Mesothelial cell of epicardium (in vitro differentiated cells): ENCODE measurements at regions not wholly inside any gene's neighbourhood (a gene's known extent, or its start where the extent isn't known, plus 50 kb on each side); places are given as distances from the start of the nearest gene placed in this dataset.

Source experiments
- DNase-seq, 2 experiments: peaks; one replicate each; pipeline ENCODE4 v3.0.0; 2021; ENCODE audit warnings: low spot score in 2 of 2; ENCODE audit not compliant: unreplicated experiment in 2 of 2
- H3K27ac Mint-ChIP-seq: 2 replicates; pipeline ENCODE4 v1.8.0; 2021; ENCODE audit warnings: mixed read lengths
- H3K27me3 Mint-ChIP-seq: 2 replicates; pipeline ENCODE4 v1.8.0; 2021; ENCODE audit warnings: low read depth, mixed read lengths
- H3K36me3 Mint-ChIP-seq: 2 replicates; pipeline ENCODE4 v1.8.0; 2021; ENCODE audit warnings: mixed read lengths
- H3K4me1 Mint-ChIP-seq: 2 replicates; pipeline ENCODE4 v1.8.0; 2021; ENCODE audit warnings: mixed read lengths
- H3K4me3 Mint-ChIP-seq: 2 replicates; pipeline ENCODE4 v1.8.0; 2021; ENCODE audit warnings: mild to moderate bottlenecking, moderate library complexity, mixed read lengths
- H3K9me3 Mint-ChIP-seq: 2 replicates; pipeline ENCODE4 v1.8.0; 2021; ENCODE audit warnings: mixed read lengths
- CTCF ChIP-seq: fragments of 200-600 bp; sonication (generic); IDR thresholded peaks from one replicate; pipeline ENCODE4 v1.5.0; 2021; ENCODE audit warnings: antibody characterized with exemption; ENCODE audit not compliant: unreplicated experiment

GRCh38 chr6:963456-963855, 270.5 kb upstream of the EXOC2 start:
- H3K4me3 Mint-ChIP-seq = no peak overlapping the region
- no peak for TF ChIP-seq CTCF
- H3K27me3 Mint-ChIP-seq = peaks cover 38% of the 10 kb centered on the region
- peaks cover 6% of the 10 kb centered on the region for H3K4me1 Mint-ChIP-seq
- no peaks in the 10 kb centered on the region for H3K9me3 Mint-ChIP-seq
- no peak overlapping the region for H3K27ac Mint-ChIP-seq
- no peak for DNase-seq
- no peaks in the 10 kb centered on the region for H3K36me3 Mint-ChIP-seq

DNA sequence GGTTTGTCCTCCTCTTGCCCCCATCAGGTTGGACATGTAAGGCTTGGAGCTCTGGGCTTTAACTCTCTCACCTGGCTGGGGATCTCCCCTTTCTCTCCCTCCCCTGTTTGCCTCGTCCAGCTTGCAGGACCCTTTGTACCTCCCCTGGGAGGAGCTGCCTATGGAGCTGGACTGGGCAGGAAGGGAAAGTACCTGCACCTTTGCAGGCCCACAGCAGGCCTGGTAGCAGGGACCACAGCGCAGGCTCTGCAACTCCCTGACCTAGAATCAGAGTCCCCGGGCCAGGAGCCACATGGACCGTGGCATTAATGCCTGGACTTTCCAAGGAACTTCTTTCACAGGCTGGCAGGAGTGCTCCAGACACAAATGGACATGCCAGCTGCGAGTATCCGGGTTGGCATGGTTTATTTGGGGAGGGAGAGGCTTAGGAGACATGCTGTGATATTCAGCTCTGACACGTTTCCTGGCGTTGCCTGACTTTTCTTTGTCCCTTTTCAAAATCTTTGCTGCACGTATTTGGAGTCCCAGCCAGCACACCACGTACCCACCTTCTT, 268.5 kb upstream of the EXOC2 start:
- H3K4me3 Mint-ChIP-seq = no peak overlapping the region
- H3K4me1 Mint-ChIP-seq = peaks cover 6% of the 10 kb centered on the region
- H3K9me3 Mint-ChIP-seq = peaks cover 3% of the 10 kb centered on the region
- no peak overlapping the region for H3K27ac Mint-ChIP-seq
- DNase-seq = no peak
- H3K27me3 Mint-ChIP-seq = peaks cover 27% of the 10 kb centered on the region
- TF ChIP-seq CTCF = no peak
- H3K36me3 Mint-ChIP-seq = no peaks in the 10 kb centered on the region

DNA sequence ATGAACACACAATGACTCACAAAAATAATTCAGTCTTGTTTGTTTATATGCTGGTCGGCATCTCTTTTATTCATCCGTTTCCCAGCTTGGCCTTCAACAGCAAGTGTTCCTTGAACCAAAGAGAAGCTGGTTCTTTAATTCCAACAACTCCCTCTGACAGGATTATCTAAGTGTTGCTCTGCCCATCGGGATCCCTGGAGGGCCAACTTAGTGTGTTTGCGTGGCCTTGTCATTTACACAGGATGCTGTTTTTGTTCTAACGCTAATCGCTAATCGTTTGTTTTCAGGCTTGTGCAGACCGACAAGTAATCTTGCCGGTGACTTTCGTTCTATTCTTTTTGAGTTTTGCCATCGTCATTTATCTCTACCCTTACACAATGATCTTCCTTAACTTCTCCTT, 267.4 kb upstream of the EXOC2 start:
- Mint-ChIP-seq H3K27ac (no peak overlapping the region), H3K9me3 (peaks cover 3% of the 10 kb centered on the region), H3K36me3 (no peaks in the 10 kb centered on the region), H3K4me1 (peaks cover 6% of the 10 kb centered on the region), H3K4me3 (no peak overlapping the region), H3K27me3 (peaks cover 17% of the 10 kb centered on the region)
- DNase-seq = no peak
- no peak for TF ChIP-seq CTCF

DNA sequence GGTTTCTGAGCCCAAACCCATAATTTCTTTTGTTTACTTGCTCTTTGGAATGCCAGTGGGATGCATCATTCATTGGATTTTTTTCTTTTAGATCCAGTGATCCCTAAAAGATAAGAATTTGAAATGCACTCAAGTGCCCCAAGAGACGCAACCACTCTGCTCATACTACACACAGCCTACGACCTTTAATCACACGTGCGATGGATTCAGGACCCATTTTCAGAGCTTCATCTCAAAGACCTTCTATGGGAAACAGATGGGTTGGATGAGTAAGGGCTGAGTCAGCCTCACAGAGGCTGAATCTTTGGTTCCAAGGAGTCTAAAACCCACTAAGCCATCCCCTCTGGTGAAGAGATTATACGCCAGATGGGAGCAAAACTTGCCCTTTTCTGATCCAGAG, 265.5 kb upstream of the EXOC2 start:
- no peaks in the 10 kb centered on the region for H3K4me1 Mint-ChIP-seq
- no peak for DNase-seq
- no peak overlapping the region for H3K4me3 Mint-ChIP-seq
- peaks cover 15% of the 10 kb centered on the region for H3K27me3 Mint-ChIP-seq
- no peak for TF ChIP-seq CTCF
- H3K36me3 Mint-ChIP-seq = no peaks in the 10 kb centered on the region
- H3K27ac Mint-ChIP-seq = no peak overlapping the region
- peaks cover 3% of the 10 kb centered on the region for H3K9me3 Mint-ChIP-seq

- H3K4me1 Mint-ChIP-seq = no peaks in the 10 kb centered on the region
- H3K27me3 Mint-ChIP-seq = peaks cover 26% of the 10 kb centered on the region
- no peak for DNase-seq
- TF ChIP-seq CTCF = no peak
- H3K36me3 Mint-ChIP-seq = no peaks in the 10 kb centered on the region
- H3K4me3 Mint-ChIP-seq = no peak overlapping the region
- no peaks in the 10 kb centered on the region for H3K9me3 Mint-ChIP-seq
- H3K27ac Mint-ChIP-seq = no peak overlapping the region
Measured at GRCh38 chr6:951399-952181, 258.7 kb upstream of the EXOC2 start.
